Panc1 (cell line): ENCODE measurements at regions not wholly inside any gene's neighbourhood (a gene's known extent, or its start where the extent isn't known, plus 50 kb on each side); places are given as distances from the start of the nearest gene placed in this dataset.

Source experiments
- CTCF ChIP-seq: fragments of 450-650 bp; IDR thresholded peaks from 2 replicates; pipeline ENCODE4 v1.5.1; 2017; ENCODE audit warnings: mild to moderate bottlenecking
- POLR2AphosphoS5 ChIP-seq: IDR thresholded peaks from 2 replicates; pipeline ENCODE4 v1.6.1; 2012; ENCODE audit warnings: mild to moderate bottlenecking, low read depth, low read length, moderate library complexity
- SIN3A ChIP-seq: IDR thresholded peaks from 2 replicates; pipeline ENCODE4 v1.6.1; 2012; ENCODE audit warnings: low read depth, mild to moderate bottlenecking, low read length, moderate library complexity, borderline replicate concordance; ENCODE audit not compliant: insufficient read depth
- TCF7L2 ChIP-seq: IDR thresholded peaks from 2 replicates; pipeline ENCODE4 v1.6.1; 2011; ENCODE audit warnings: mild to moderate bottlenecking, low read depth, low read length, inconsistent platforms
- TF ChIP-seq, protein P1 (sequence below), 2 experiments: IDR thresholded peaks; 2 replicates each; pipeline ENCODE4 v1.6.1; 2011 to 2012; ENCODE audit warnings: low read depth in 2 of 2, control low read depth in 1 of 2, low read length in 1 of 2, mild to moderate bottlenecking in 1 of 2, moderate library complexity in 1 of 2; ENCODE audit not compliant: insufficient read depth in 1 of 2

GRCh38 chr5:2489306-2489705 lies 262.2 kb downstream of the IRX2 start:
- TF ChIP-seq, protein P1, sequence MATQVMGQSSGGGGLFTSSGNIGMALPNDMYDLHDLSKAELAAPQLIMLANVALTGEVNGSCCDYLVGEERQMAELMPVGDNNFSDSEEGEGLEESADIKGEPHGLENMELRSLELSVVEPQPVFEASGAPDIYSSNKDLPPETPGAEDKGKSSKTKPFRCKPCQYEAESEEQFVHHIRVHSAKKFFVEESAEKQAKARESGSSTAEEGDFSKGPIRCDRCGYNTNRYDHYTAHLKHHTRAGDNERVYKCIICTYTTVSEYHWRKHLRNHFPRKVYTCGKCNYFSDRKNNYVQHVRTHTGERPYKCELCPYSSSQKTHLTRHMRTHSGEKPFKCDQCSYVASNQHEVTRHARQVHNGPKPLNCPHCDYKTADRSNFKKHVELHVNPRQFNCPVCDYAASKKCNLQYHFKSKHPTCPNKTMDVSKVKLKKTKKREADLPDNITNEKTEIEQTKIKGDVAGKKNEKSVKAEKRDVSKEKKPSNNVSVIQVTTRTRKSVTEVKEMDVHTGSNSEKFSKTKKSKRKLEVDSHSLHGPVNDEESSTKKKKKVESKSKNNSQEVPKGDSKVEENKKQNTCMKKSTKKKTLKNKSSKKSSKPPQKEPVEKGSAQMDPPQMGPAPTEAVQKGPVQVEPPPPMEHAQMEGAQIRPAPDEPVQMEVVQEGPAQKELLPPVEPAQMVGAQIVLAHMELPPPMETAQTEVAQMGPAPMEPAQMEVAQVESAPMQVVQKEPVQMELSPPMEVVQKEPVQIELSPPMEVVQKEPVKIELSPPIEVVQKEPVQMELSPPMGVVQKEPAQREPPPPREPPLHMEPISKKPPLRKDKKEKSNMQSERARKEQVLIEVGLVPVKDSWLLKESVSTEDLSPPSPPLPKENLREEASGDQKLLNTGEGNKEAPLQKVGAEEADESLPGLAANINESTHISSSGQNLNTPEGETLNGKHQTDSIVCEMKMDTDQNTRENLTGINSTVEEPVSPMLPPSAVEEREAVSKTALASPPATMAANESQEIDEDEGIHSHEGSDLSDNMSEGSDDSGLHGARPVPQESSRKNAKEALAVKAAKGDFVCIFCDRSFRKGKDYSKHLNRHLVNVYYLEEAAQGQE (IDR thresholded peaks at IDR 0.05; ENCODE audit: insufficient read depth in 1 of 2, low read depth in 2 of 2, low read length in 1 of 2) = no peak
- no peak for TF ChIP-seq CTCF
- no peak for TF ChIP-seq POLR2AphosphoS5
- TF ChIP-seq SIN3A = no peak
- no peak for TF ChIP-seq TCF7L2
